HG03558 (cell line): ENCODE measurements at regions not wholly inside any gene's neighbourhood (a gene's known extent, or its start where the extent isn't known, plus 50 kb on each side); places are given as distances from the start of the nearest gene placed in this dataset.

Source experiments
- ATAC-seq: cut with Tn5 transposase; IDR thresholded peaks from one replicate; pipeline ENCODE4 v1.9.1; 2021; ENCODE audit warnings: moderate number of reproducible peaks; ENCODE audit not compliant: unreplicated experiment; ENCODE audit errors: extremely low read depth

DNA sequence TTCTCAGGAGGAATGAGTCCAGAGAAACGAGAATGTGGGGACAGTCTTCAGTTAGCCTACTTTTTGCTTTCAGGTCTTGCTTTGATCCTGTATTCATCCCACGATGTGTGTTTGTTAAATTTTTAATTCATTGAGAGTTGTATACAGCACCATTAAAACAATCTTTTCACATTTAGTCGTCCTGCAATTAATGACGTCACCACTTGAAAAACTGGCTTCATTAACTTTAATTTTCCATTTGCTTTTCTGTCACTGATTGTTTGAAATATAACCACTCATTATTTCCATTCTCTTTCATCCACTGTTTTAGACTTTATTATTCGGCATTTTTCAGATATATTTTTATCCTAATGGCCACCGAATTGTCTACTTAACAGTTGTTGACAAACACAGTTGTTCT is 146.9 kb downstream of the TFEC start:
- no peak for ATAC-seq

GRCh38 chr7:115881476-115881875 is 149.1 kb downstream of the TFEC start:
- no peak for ATAC-seq

- ATAC-seq = no peak
These were observed 151.4 kb downstream of the TFEC start for GRCh38 chr7:115879171-115879570.

GRCh38 chr7:115869801-115870200 is 160.8 kb downstream of the TFEC start:
- ATAC-seq = no peak

DNA sequence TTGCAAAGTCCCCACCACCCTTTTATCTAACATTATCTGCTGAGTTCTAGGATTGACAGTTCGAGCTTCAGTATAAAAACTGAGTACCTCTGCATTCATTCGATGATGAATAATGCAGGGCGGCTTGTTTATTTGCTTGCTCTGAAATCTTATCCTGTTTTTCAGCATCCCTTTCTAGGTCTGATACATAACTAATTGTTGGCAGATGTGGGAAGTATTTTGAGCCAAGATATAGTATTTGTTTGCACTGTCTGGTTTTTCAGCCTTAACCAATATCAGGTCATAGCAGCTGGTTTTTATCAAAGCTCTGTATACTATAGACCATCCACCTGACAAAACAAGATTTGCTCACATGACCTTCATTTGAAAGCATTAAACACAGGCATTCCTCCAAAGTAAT is 161.4 kb downstream of the TFEC start:
- ATAC-seq = no peak

GRCh38 chr7:115868369-115868768 is 162.2 kb downstream of the TFEC start:
- no peak for ATAC-seq

DNA sequence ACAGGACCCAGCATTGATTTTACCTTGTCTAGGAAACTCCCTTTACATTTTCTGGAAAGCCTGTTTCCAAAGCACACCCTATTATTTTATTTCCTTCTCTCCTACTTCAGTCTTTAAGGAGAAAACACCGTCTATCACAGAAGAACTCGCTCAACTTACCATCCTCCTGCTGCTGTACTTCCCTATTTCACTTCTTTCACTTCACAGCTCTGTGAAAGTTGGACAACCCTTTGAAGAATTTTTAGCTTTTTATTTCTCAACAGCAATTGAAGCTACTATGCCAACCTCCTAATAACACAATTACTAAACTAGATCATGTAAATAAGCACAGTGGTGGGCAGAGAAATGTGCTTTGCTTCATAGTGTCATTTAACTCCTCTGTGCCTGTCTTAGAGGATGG is 166.5 kb downstream of the TFEC start:
- ATAC-seq = no peak

GRCh38 chr7:115851291-115851690 is 179.3 kb downstream of the TFEC start:
- no peak for ATAC-seq

- no peak for ATAC-seq
These were observed 179.8 kb downstream of the TFEC start for GRCh38 chr7:115850774-115851173.

DNA sequence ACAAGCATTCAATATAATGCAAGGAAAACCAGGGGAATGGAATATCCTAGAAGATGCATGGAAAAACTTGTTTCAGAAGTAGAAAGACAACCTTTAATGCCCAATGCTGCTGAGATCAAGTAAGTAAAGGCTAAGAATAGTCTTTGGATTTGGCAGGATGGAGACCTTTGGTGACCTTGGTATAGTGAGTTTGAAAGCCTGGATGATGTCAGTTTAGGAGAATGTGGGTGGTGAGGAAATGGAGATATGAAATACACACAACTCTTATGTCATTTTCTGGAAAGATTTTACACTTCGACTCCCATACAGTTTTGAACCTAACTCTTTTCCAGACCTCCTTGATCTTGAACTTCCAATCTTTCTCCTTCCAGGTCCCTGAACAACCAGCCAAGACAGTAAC is 185.7 kb downstream of the TFEC start:
- no peak for ATAC-seq

- ATAC-seq = no peak
These were observed 189.9 kb downstream of the TFEC start for GRCh38 chr7:115840702-115841101.

DNA sequence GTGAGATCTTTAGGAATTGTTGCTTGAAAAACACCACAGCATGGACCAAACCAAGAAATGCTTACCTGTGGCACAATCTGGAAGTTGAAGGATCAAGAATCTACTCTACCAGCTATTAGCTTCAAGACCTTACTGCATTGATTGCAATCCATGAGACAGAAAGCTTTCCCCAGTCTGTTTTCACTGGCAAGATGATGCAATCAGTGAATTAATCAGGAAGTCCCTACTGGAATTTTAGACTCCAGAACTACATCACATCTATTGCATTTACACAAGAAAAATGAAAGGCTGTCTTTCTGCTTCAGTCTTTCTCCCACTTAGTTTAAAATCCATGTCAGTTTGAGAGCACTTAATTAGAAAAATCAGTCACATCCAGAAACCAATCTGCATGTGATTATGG is 191.7 kb downstream of the TFEC start:
- ATAC-seq = no peak

DNA sequence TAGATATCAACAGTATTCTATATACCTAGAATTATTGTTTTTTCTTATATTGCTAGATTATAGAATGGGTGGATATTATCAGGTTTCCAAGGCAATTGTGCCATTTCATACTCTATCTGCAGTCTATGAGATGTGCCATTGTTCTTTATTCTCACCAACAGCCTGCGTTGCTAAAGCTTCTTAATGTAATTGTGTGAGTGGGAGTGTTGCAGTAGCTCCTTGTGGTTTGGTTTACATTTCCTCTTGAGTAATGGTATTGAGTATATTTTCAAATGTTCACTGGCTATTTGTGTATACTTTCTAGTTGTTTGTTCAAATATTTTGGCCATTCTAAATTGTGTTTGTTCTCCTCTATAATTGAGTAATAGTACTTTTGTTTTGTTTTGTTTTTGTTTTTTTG is 199.2 kb downstream of the TFEC start:
- ATAC-seq = no peak

DNA sequence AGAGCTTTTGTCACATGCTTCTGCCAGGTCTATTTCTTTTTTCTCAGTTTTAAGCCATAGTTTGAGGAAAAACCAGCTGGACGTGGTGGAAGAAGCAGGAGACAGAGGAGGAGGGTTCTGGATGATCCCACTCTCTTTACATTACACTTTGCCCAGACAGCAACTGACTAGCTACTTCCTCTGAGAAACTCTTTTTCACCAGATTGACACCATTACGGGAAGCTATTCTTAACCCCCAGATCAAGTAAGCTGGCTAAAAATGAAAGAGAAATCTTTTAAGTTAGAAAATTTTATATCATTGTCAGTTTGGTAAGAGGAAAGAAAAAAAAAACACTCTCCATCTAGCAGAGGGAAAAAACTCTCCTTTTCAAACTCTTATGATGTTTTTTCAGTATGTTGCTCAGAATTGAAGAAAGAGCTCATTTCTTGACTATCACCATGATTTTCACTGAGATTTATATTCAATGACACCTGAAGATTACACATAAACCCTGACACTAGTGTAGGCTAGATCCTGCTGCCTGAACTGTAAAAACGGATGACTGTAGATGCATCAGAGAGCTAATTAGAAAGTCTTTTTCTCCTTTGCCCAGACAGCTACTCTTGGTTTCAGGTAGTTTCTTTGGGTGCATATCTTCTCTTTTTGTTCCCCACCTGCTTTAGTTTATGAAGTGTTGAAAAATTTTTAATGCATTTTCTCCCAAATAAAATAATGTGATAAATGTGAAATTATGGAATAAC is 203.1 kb downstream of the TFEC start:
- ATAC-seq = no peak

GRCh38 chr7:115825456-115826115 is 205.0 kb downstream of the TFEC start:
- ATAC-seq = no peak

DNA sequence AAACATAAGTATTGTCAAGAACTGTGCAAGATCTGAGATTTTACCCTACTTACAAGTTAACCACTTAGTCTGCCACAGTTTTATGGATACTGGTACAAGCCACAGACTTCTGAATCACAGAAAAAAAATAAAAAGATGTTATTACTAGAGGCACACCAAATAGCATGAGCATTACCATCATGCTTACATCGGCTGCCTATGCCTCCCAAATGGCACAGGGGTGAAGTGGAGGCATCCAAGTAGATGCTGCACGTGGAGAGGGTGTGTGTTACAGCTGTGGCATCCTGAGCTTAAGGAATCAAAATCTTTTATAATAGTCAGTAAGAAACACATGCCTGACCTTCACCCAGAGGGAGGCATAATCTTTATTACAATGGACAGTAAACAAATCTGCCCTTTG is 207.8 kb downstream of the TFEC start:
- ATAC-seq = no peak

DNA sequence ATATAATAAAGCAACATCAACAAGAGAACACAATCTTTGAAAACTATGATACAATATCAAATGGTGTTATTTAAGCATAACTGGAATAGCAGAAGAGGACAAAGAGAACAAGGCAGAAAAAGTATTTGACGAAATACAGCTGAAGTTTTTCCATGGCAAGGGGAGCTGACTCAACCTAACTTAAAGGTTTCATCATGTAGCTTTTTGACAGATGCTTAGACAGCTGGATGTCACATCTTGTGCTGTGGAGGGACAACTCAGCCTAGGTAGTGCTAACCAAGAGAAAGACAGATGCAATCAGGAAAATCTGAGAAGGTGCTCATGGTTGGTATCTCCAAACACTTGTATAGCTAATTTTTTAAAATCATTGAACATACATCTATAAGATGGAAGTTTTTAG is 208.2 kb downstream of the TFEC start:
- no peak for ATAC-seq

DNA sequence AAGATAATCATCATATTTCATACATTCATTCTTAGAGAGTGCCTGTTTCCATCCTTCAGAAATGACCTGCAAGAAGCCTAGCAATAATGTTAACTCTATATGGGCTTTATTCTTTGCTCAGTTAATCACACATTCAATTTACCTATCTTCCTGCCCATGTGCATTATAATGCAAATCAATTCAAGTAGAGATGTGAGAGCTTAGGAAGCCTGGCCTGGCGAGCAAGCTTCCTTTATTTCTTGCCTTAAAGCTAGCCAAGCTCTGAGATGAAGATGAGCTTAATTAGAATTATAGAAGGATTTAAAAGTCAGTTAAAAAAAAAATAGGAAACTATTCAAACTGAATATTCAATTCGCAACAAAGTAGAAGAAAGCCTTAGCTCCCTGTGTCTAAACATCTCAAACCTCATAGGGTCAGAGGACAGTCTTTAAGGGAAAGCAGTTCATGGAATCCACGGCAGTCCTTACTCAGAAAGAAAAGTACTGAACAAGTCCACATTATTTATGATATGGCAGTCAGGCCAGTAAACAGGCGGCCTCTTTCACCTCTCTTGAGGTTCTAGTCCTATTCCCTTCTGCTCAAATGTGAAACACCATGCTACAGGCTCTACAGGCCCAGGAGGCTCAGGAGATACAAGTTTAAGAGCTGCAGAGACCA is 214.1 kb downstream of the TFEC start:
- ATAC-seq = no peak

DNA sequence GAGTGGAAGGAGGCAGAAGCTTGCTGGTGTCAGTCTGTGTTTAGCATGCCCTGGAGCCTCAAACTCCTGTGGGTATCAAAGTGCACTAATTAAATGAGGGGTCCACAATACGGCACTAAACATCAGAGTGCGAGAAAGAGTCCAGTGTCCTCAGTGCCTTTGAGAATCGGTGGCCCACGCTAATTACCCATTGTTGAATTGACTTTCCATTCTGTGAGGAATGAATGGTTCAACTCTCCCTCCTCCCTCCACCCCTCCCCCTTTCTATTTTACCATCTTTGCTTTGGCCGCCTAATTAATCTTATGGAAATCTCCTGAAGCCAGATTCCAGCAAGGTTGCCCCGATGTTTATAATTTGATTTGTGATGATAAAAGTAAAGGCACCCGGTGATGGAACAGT is 217.8 kb downstream of the TFEC start:
- no peak for ATAC-seq

DNA sequence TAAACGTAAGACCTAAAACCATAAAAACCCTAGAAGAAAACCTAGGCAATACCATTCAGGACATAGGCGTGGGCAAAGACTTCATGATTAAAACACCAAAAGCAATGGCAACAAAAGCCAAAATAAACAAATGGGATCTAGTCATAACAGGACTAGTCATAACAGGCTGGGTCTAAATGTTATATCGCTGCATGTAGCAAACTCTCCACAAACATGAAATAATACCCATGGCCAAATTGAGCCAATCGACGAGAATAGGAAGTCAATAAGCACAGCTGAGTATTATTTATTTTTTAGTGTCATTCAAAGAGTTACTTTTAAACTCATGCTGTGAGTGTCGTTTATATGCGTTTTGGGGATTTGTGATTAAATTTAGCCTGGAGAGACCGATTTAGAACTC is 225.1 kb downstream of the TFEC start:
- ATAC-seq = no peak

DNA sequence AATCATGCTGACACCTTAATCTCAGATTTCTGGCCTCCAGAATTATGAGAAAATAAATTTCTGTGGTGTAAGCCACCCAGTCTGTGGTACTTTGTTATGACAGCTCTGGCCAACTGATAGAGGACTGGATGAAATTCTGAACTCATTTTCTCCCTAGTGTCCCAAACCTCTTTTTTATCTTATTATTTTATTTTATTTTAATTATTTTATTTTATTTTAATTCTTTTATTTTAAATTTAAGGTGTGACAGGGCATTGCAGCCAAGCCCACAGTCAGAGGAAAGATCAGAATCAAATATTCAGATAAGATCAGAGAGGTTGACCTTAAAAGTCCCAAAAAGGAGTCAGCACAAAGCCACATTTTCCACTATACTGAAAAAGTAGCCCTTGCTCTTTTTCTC is 228.1 kb downstream of the TFEC start:
- ATAC-seq = no peak

DNA sequence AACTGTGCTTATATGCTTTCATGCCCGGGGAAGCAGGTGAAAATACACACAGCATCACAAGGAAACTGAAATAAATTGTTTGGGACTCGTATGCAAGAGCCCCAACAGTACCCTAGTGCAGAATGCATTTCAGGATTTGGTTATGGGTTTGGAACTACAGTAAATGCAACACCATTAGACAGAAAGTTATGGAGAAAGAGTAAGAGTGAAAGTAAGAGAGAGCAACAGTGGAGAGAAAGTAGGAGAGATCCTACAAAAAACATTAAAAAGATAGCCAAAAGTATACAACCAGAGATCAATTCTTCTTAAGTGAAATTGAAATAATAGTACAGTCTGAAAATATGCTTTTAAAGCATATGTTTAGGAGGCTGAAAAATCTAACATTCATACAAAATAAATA is 231.1 kb downstream of the TFEC start:
- no peak for ATAC-seq
